ENCODE measurements at regions not wholly inside any gene's neighbourhood (a gene's known extent, or its start where the extent isn't known, plus 50 kb on each side); places are given as distances from the start of the nearest gene placed in this dataset.
A peak's percentile ranks its signal among the peaks of the same experiment; 100 is the strongest.

DNA sequence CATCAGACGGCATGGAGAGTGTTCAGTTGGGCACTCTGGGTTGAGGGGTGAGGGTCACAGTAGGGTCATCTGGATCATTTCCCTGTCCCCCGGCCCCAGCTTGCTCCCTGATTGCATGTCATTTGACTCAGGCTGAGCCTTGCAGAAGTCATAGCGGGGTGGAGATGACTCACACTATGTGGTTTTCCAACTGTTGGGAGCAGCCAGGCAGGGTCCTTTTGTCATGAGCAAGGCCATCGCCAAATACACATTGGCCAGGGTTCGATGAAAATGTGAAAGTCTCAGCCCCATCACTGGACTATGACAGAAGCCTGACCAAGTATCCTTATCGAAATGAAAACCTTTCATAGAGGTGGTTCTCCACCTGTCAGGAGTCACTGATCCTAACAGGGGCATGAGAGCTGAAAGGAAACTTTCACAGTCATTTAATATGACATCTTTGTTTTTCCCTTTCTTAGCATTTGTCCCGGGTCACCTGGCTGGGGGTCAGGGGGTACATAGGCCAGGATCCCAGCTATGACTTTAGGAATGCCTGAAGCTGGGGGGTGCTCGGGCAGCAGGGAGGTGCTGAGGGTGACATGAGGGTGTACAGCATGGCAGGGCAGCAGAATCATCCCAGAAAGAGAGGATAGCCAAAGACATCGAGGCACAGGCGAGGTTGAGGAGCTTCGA lies 70.2 kb upstream of the CD93 start (continued):
- TF ChIP-seq, protein P1, sequence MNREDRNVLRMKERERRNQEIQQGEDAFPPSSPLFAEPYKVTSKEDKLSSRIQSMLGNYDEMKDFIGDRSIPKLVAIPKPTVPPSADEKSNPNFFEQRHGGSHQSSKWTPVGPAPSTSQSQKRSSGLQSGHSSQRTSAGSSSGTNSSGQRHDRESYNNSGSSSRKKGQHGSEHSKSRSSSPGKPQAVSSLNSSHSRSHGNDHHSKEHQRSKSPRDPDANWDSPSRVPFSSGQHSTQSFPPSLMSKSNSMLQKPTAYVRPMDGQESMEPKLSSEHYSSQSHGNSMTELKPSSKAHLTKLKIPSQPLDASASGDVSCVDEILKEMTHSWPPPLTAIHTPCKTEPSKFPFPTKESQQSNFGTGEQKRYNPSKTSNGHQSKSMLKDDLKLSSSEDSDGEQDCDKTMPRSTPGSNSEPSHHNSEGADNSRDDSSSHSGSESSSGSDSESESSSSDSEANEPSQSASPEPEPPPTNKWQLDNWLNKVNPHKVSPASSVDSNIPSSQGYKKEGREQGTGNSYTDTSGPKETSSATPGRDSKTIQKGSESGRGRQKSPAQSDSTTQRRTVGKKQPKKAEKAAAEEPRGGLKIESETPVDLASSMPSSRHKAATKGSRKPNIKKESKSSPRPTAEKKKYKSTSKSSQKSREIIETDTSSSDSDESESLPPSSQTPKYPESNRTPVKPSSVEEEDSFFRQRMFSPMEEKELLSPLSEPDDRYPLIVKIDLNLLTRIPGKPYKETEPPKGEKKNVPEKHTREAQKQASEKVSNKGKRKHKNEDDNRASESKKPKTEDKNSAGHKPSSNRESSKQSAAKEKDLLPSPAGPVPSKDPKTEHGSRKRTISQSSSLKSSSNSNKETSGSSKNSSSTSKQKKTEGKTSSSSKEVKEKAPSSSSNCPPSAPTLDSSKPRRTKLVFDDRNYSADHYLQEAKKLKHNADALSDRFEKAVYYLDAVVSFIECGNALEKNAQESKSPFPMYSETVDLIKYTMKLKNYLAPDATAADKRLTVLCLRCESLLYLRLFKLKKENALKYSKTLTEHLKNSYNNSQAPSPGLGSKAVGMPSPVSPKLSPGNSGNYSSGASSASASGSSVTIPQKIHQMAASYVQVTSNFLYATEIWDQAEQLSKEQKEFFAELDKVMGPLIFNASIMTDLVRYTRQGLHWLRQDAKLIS (CRISPR knock-in tag; IDR thresholded peaks at IDR 0.05) = no peak
- TF ChIP-seq THRAP3 (IDR thresholded peaks at IDR 0.05; ENCODE audit: borderline replicate concordance) (no peak), ZC3H8 (IDR thresholded peaks at IDR 0.05) (no peak), ZNF232 (CRISPR knock-in tag; IDR thresholded peaks at IDR 0.05) (no peak), ELF2 (CRISPR knock-in tag; IDR thresholded peaks at IDR 0.05) (no peak), CTBP1 (IDR thresholded peaks at IDR 0.05; ENCODE audit: borderline replicate concordance) (peak; percentile 53; the same call in 1 of the 2 replicates), PHTF2 (CRISPR knock-in tag; IDR thresholded peaks at IDR 0.05) (no peak), PCBP2 (IDR thresholded peaks at IDR 0.05; ENCODE audit: low read depth, low read length, poor library complexity, severe bottlenecking) (no peak), HMG20A (CRISPR knock-in tag; conservative IDR thresholded peaks at IDR 0.05) (no peak), RBM15 (IDR thresholded peaks at IDR 0.05; ENCODE audit: insufficient read depth, low read length) (no peak), BCOR (IDR thresholded peaks at IDR 0.05) (no peak), CAMTA2 (CRISPR knock-in tag; conservative IDR thresholded peaks at IDR 0.05) (no peak), ZNF717 (CRISPR knock-in tag; IDR thresholded peaks at IDR 0.05) (no peak), DIDO1 (tag; IDR thresholded peaks at IDR 0.05; ENCODE audit: low read depth) (peak; percentile 59; the same call in 1 of the 2 replicates), SUPT5H (IDR thresholded peaks at IDR 0.05) (no peak), TCFL5 (CRISPR knock-in tag; conservative IDR thresholded peaks at IDR 0.05) (peak; percentile 79)
- TF ChIP-seq, protein P2, sequence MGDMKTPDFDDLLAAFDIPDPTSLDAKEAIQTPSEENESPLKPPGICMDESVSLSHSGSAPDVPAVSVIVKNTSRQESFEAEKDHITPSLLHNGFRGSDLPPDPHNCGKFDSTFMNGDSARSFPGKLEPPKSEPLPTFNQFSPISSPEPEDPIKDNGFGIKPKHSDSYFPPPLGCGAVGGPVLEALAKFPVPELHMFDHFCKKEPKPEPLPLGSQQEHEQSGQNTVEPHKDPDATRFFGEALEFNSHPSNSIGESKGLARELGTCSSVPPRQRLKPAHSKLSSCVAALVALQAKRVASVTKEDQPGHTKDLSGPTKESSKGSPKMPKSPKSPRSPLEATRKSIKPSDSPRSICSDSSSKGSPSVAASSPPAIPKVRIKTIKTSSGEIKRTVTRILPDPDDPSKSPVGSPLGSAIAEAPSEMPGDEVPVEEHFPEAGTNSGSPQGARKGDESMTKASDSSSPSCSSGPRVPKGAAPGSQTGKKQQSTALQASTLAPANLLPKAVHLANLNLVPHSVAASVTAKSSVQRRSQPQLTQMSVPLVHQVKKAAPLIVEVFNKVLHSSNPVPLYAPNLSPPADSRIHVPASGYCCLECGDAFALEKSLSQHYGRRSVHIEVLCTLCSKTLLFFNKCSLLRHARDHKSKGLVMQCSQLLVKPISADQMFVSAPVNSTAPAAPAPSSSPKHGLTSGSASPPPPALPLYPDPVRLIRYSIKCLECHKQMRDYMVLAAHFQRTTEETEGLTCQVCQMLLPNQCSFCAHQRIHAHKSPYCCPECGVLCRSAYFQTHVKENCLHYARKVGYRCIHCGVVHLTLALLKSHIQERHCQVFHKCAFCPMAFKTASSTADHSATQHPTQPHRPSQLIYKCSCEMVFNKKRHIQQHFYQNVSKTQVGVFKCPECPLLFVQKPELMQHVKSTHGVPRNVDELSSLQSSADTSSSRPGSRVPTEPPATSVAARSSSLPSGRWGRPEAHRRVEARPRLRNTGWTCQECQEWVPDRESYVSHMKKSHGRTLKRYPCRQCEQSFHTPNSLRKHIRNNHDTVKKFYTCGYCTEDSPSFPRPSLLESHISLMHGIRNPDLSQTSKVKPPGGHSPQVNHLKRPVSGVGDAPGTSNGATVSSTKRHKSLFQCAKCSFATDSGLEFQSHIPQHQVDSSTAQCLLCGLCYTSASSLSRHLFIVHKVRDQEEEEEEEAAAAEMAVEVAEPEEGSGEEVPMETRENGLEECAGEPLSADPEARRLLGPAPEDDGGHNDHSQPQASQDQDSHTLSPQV (IDR thresholded peaks at IDR 0.05) = peak; percentile 98
- TF ChIP-seq, protein P3, sequence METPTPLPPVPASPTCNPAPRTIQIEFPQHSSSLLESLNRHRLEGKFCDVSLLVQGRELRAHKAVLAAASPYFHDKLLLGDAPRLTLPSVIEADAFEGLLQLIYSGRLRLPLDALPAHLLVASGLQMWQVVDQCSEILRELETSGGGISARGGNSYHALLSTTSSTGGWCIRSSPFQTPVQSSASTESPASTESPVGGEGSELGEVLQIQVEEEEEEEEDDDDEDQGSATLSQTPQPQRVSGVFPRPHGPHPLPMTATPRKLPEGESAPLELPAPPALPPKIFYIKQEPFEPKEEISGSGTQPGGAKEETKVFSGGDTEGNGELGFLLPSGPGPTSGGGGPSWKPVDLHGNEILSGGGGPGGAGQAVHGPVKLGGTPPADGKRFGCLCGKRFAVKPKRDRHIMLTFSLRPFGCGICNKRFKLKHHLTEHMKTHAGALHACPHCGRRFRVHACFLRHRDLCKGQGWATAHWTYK (CRISPR knock-in tag; IDR thresholded peaks at IDR 0.05) = peak; percentile 81; the same call in 1 of the 2 replicates
- TF ChIP-seq, protein P4, sequence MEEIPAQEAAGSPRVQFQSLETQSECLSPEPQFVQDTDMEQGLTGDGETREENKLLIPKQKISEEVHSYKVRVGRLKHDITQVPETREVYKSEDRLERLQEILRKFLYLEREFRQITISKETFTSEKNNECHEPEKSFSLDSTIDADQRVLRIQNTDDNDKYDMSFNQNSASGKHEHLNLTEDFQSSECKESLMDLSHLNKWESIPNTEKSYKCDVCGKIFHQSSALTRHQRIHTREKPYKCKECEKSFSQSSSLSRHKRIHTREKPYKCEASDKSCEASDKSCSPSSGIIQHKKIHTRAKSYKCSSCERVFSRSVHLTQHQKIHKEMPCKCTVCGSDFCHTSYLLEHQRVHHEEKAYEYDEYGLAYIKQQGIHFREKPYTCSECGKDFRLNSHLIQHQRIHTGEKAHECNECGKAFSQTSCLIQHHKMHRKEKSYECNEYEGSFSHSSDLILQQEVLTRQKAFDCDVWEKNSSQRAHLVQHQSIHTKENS (CRISPR knock-in tag; IDR thresholded peaks at IDR 0.05) = no peak
